ENCODE measurements at regions not wholly inside any gene's neighbourhood (a gene's known extent, or its start where the extent isn't known, plus 50 kb on each side); places are given as distances from the start of the nearest gene placed in this dataset.

DNA sequence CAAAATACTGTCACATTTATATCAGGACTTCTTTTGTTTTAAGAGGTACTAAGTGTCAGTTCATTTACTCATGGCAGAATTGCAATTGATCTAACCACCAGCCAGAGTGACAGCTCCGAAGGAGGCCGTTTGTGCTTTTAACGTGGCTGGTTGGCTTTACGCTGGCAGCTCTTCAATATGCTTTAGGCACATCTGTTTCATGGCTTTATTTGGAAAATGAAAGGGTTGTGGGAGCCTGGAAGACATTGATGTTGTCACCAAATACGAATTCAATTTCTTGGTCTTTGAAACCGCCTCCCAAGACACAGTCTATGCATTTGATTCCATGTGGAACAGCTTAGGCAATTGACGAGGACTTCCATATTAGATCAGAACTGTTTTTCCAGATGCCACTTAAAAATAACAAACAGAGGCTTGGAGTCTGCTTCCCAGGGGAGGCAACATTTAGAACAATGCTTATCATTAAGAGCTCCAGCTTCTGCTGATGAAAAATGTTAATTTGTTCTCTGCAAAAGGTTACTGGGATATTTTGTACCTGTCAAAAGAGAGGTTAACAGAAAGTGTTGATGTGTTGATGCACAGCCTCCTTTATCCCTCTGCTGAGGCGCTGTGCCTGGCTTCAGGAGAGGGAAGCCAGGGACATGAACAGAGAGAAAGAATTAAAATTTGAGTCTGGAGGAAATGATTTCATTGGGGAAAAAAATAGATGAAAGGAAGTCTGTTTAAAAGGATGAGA is 64.0 kb upstream of the TNFRSF19 start:
- Histone ChIP-seq H3K27ac (peak overlapping the region; percentile 68), H3K9me3 (ENCODE audit: low read depth) (no peaks in the 10 kb centered on the region), H3K4me3 (no peak overlapping the region), H3K36me3 (no peaks in the 10 kb centered on the region), H3K27me3 (no peaks in the 10 kb centered on the region), H3K4me1 (ENCODE audit: low read depth) (peaks cover 42% of the 10 kb centered on the region)
- DNase-seq (ENCODE audit: low read depth in 1 of 2, low spot score in 1 of 2): peak; percentile 12 to 67
- TF ChIP-seq, protein P1, sequence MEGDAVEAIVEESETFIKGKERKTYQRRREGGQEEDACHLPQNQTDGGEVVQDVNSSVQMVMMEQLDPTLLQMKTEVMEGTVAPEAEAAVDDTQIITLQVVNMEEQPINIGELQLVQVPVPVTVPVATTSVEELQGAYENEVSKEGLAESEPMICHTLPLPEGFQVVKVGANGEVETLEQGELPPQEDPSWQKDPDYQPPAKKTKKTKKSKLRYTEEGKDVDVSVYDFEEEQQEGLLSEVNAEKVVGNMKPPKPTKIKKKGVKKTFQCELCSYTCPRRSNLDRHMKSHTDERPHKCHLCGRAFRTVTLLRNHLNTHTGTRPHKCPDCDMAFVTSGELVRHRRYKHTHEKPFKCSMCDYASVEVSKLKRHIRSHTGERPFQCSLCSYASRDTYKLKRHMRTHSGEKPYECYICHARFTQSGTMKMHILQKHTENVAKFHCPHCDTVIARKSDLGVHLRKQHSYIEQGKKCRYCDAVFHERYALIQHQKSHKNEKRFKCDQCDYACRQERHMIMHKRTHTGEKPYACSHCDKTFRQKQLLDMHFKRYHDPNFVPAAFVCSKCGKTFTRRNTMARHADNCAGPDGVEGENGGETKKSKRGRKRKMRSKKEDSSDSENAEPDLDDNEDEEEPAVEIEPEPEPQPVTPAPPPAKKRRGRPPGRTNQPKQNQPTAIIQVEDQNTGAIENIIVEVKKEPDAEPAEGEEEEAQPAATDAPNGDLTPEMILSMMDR (IDR thresholded peaks at IDR 0.05; ENCODE audit: low read depth, low read length): no peak

DNA sequence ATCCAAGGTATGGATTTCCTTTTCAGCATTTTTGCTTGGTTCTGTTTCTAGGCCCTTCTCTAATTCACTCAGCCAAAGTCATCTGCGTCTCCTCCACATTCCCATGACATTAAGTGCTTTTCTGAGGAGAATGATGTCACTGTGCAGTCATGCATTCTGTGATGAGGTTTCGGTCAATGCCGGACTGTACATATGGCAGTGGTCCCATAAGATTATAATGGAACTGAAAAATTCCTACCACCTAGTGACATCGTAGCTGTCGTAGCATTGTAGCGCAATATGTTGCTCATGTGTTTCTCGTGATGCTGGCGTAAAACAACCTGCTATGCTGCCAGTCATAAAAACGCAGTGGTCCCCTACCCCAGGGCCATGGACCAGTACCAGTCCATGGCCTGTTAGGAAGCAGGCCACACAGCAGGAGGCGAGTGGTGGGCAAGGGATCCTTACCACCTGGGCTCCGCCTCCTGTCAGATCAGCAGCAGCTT is 63.4 kb upstream of the TNFRSF19 start:
- Histone ChIP-seq H3K9me3 (ENCODE audit: low read depth) (no peaks in the 10 kb centered on the region), H3K27ac (peak overlapping the region; percentile 68), H3K36me3 (no peaks in the 10 kb centered on the region), H3K4me1 (ENCODE audit: low read depth) (peaks cover 46% of the 10 kb centered on the region), H3K4me3 (no peak overlapping the region), H3K27me3 (no peaks in the 10 kb centered on the region)
- TF ChIP-seq, protein P1 (IDR thresholded peaks at IDR 0.05; ENCODE audit: low read depth, low read length): no peak
- peak; percentile 33 to 81 for DNase-seq (ENCODE audit: low read depth in 1 of 2, low spot score in 1 of 2)

- Histone ChIP-seq H3K27ac (peak overlapping the region; percentile 53), H3K27me3 (no peaks in the 10 kb centered on the region), H3K4me3 (no peak overlapping the region), H3K9me3 (ENCODE audit: low read depth) (no peaks in the 10 kb centered on the region), H3K36me3 (no peaks in the 10 kb centered on the region), H3K4me1 (ENCODE audit: low read depth) (peaks cover 62% of the 10 kb centered on the region)
- TF ChIP-seq, protein P1 (IDR thresholded peaks at IDR 0.05; ENCODE audit: low read depth, low read length): no peak
- peak; percentile 69 to 77 for DNase-seq (ENCODE audit: low read depth in 1 of 2, low spot score in 1 of 2)
These were observed 60.2 kb upstream of the TNFRSF19 start for GRCh38 chr13:23509781-23510543.

- peak in 1 of 2 donors; percentile 72 for DNase-seq (ENCODE audit: low read depth in 1 of 2, low spot score in 1 of 2)
- Histone ChIP-seq H3K9me3 (ENCODE audit: low read depth) (no peaks in the 10 kb centered on the region), H3K4me3 (no peak overlapping the region), H3K4me1 (ENCODE audit: low read depth) (peaks cover 56% of the 10 kb centered on the region), H3K27me3 (no peaks in the 10 kb centered on the region), H3K27ac (peak overlapping the region; percentile 53), H3K36me3 (no peaks in the 10 kb centered on the region)
- TF ChIP-seq, protein P1 (IDR thresholded peaks at IDR 0.05; ENCODE audit: low read depth, low read length): no peak
These were observed 59.7 kb upstream of the TNFRSF19 start for GRCh38 chr13:23510544-23510916.

DNA sequence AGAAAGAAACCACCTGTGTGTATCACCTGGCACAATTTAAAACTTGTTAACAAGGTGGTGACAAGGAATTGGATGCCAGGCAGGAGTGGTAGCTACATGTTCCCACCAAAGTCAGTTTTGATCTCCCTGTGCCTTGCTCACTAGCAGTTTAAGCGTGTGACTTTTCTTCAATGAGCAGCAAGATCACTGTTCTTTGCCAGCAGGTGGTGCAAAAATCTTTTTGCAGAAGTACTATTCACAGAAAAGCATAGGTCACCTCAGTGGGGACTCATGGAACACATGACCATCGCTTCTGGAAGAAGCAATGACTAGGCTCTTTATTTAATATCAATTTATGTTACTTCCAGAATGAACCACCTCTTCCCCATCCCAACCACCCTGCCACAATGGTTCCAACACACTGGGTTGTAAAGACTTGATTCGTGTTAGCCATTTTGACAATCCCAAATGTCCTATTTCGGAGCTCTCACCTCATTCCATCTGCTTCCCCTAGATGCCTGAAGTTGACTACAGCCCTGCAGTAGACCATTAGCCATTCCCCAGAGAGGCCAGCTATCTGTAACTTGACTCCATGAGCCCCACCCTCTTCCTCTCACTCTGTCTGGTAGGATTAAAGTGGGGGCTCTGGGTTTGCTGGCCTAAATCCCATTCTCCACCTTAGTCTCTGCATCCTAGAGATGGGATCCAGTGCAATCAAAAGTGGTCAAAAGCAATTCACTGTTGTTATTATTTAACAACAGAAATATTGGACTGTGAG is 59.1 kb upstream of the TNFRSF19 start:
- H3K27ac ChIP-seq: peak overlapping the region; percentile 53
- no peak overlapping the region for H3K4me3 ChIP-seq
- no peaks in the 10 kb centered on the region for H3K36me3 ChIP-seq
- DNase-seq (ENCODE audit: low read depth in 1 of 2, low spot score in 1 of 2): peak; percentile 59 to 69
- H3K27me3 ChIP-seq: no peaks in the 10 kb centered on the region
- no peaks in the 10 kb centered on the region for H3K9me3 ChIP-seq (ENCODE audit: low read depth)
- H3K4me1 ChIP-seq (ENCODE audit: low read depth): peaks cover 51% of the 10 kb centered on the region
- TF ChIP-seq, protein P1 (IDR thresholded peaks at IDR 0.05; ENCODE audit: low read depth, low read length): peak; percentile 21

All from cardiac muscle cell (in vitro differentiated cells and primary cell).